ENCODE measurements at regions not wholly inside any gene's neighbourhood (a gene's known extent, or its start where the extent isn't known, plus 50 kb on each side); places are given as distances from the start of the nearest gene placed in this dataset.
"Not testable (repeated sequence)": the region's sequence is repeated elsewhere in the genome, so short reads cannot be mapped to it uniquely, and the experiment has no call there.

DNA sequence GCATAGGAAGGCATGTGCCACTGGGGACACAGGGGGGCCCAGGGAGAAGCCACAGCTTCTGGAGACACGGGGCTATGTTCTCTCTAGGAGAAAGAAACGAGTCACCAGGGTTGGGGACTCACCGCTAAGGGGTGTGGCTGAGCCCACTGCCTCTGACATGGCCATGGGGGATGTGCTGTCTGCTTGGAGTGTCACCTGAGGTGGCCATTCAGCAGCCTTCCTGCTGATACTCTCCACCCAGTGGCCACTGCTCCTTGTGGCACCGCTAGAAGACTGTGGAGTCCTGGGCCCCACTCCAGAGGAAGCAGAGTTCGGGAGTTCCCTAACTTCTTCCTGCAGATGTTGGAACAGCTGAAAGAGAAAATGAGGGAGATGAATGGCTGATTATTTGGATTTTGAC lies 91.2 kb upstream of the SLC45A1 start:
- Histone ChIP-seq H3K27me3 (ENCODE audit: insufficient read depth, low read length) (no peaks in the 10 kb centered on the region; the same call in 1 of the 2 replicates), H3K4me2 (ENCODE audit: low read length) (no peak overlapping the region), H3K4me3 (ENCODE audit: low read depth, low read length, poor library complexity, severe bottlenecking) (no peak overlapping the region), H3K36me3 (ENCODE audit: insufficient read depth, low read length) (no peaks in the 10 kb centered on the region; the same call in 1 of the 2 replicates), H2AFZ (ENCODE audit: low read length) (no peak overlapping the region), H3K27ac (ENCODE audit: low read depth, low read length, poor library complexity, severe bottlenecking) (no peak overlapping the region), H3K9ac (ENCODE audit: low read length) (no peak overlapping the region), H3K4me1 (ENCODE audit: insufficient read depth, low read length, severe bottlenecking) (no peaks in the 10 kb centered on the region), H3K9me2 (ENCODE audit: low read depth, low read length) (no peaks in the 10 kb centered on the region), H3F3A (ENCODE audit: insufficient read depth, low read length) (no peaks in the 10 kb centered on the region), H3K9me3 (ENCODE audit: low read length) (no peaks in the 10 kb centered on the region), H3K79me2 (ENCODE audit: insufficient read depth, low read length) (no peaks in the 10 kb centered on the region), H4K20me1 (ENCODE audit: insufficient read depth, low read length) (no peaks in the 10 kb centered on the region)
- TF ChIP-seq EZH2 (IDR thresholded peaks at IDR 0.05; ENCODE audit: borderline replicate concordance, low read length): no peak
- TF ChIP-seq, protein P1, sequence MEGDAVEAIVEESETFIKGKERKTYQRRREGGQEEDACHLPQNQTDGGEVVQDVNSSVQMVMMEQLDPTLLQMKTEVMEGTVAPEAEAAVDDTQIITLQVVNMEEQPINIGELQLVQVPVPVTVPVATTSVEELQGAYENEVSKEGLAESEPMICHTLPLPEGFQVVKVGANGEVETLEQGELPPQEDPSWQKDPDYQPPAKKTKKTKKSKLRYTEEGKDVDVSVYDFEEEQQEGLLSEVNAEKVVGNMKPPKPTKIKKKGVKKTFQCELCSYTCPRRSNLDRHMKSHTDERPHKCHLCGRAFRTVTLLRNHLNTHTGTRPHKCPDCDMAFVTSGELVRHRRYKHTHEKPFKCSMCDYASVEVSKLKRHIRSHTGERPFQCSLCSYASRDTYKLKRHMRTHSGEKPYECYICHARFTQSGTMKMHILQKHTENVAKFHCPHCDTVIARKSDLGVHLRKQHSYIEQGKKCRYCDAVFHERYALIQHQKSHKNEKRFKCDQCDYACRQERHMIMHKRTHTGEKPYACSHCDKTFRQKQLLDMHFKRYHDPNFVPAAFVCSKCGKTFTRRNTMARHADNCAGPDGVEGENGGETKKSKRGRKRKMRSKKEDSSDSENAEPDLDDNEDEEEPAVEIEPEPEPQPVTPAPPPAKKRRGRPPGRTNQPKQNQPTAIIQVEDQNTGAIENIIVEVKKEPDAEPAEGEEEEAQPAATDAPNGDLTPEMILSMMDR (IDR thresholded peaks at IDR 0.05; ENCODE audit: low read length): no peak

DNA sequence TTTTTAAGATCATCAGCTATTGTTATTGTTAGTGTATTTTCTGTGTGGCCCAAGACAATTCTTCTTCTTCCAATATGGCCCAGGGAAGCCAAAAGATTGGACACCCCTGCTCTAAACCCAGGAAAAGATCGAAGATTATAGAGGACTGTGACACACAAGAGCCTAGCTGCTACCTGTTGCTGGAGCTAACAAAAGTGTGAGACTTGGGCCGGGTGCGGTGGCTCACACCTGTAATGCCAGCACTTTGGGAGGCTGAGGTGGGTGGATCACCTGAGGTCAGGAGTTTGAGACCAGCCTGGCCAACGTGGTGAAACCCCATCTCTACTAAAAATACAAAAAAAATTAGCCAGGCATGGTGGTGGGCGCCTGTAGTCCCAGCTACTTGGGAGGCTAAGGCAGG lies 91.9 kb upstream of the SLC45A1 start:
- H4K20me1 ChIP-seq (ENCODE audit: insufficient read depth, low read length); H3K27me3 ChIP-seq (ENCODE audit: insufficient read depth, low read length); H2AFZ ChIP-seq (ENCODE audit: low read length); H3K27ac ChIP-seq (ENCODE audit: low read depth, low read length, poor library complexity, severe bottlenecking); H3K4me3 ChIP-seq (ENCODE audit: low read depth, low read length, poor library complexity, severe bottlenecking); H3K79me2 ChIP-seq (ENCODE audit: insufficient read depth, low read length); H3K9me3 ChIP-seq (ENCODE audit: low read length); H3F3A ChIP-seq (ENCODE audit: insufficient read depth, low read length); H3K4me2 ChIP-seq (ENCODE audit: low read length); H3K9me2 ChIP-seq (ENCODE audit: low read depth, low read length); H3K4me1 ChIP-seq (ENCODE audit: insufficient read depth, low read length, severe bottlenecking); H3K36me3 ChIP-seq (ENCODE audit: insufficient read depth, low read length); H3K9ac ChIP-seq (ENCODE audit: low read length): not testable (repeated sequence)

- TF ChIP-seq EZH2 (IDR thresholded peaks at IDR 0.05; ENCODE audit: borderline replicate concordance, low read length): no peak
- TF ChIP-seq, protein P1 (IDR thresholded peaks at IDR 0.05; ENCODE audit: low read length): no peak
- H3K79me2 ChIP-seq (ENCODE audit: insufficient read depth, low read length): no peaks in the 10 kb centered on the region
- no peaks in the 10 kb centered on the region; the same call in 1 of the 2 replicates for H3K36me3 ChIP-seq (ENCODE audit: insufficient read depth, low read length)
- H3K9ac ChIP-seq (ENCODE audit: low read length): no peak overlapping the region
- no peak overlapping the region for H3K4me2 ChIP-seq (ENCODE audit: low read length)
- no peak overlapping the region for H3K4me3 ChIP-seq (ENCODE audit: low read depth, low read length, poor library complexity, severe bottlenecking)
- H3K27ac ChIP-seq (ENCODE audit: low read depth, low read length, poor library complexity, severe bottlenecking): no peak overlapping the region
- no peaks in the 10 kb centered on the region for H3K9me2 ChIP-seq (ENCODE audit: low read depth, low read length)
- H3K27me3 ChIP-seq (ENCODE audit: insufficient read depth, low read length): no peaks in the 10 kb centered on the region; the same call in 1 of the 2 replicates
- no peak overlapping the region for H2AFZ ChIP-seq (ENCODE audit: low read length)
- no peaks in the 10 kb centered on the region for H3F3A ChIP-seq (ENCODE audit: insufficient read depth, low read length)
- H3K4me1 ChIP-seq (ENCODE audit: insufficient read depth, low read length, severe bottlenecking): no peaks in the 10 kb centered on the region
- H4K20me1 ChIP-seq (ENCODE audit: insufficient read depth, low read length): no peaks in the 10 kb centered on the region
- H3K9me3 ChIP-seq (ENCODE audit: low read length): no peaks in the 10 kb centered on the region
Measured at GRCh38 chr1:8223526-8223925, 94.4 kb upstream of the SLC45A1 start.

DNA sequence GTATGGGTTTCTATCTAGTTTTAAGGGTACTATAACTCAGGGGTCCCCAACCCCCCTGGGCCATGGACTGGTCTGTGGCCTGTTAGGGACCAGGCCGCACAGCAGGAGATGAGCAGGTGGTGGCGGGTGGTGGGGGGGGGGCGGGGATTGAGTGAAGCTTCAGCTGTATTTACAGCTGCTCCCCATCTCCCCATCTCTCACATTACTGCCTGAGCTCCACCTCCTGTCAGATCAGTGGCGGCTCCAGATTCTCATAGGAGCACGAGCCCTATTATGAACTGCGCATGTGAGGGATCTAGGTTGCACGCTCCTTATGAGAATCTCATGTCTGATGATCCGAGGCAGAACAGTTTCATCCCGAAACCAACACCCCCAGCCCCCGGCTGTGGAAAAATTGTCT lies 95.1 kb upstream of the SLC45A1 start:
- Histone ChIP-seq H2AFZ (ENCODE audit: low read length) (no peak overlapping the region), H3K27ac (ENCODE audit: low read depth, low read length, poor library complexity, severe bottlenecking) (no peak overlapping the region), H3K4me3 (ENCODE audit: low read depth, low read length, poor library complexity, severe bottlenecking) (no peak overlapping the region), H3K27me3 (ENCODE audit: insufficient read depth, low read length) (no peaks in the 10 kb centered on the region; the same call in 1 of the 2 replicates), H3K79me2 (ENCODE audit: insufficient read depth, low read length) (no peaks in the 10 kb centered on the region), H3K9me2 (ENCODE audit: low read depth, low read length) (no peaks in the 10 kb centered on the region), H3F3A (ENCODE audit: insufficient read depth, low read length) (no peaks in the 10 kb centered on the region), H3K36me3 (ENCODE audit: insufficient read depth, low read length) (no peaks in the 10 kb centered on the region), H3K4me2 (ENCODE audit: low read length) (no peak overlapping the region), H4K20me1 (ENCODE audit: insufficient read depth, low read length) (no peaks in the 10 kb centered on the region), H3K4me1 (ENCODE audit: insufficient read depth, low read length, severe bottlenecking) (no peaks in the 10 kb centered on the region), H3K9ac (ENCODE audit: low read length) (no peak overlapping the region), H3K9me3 (ENCODE audit: low read length) (no peaks in the 10 kb centered on the region)
- no peak for TF ChIP-seq EZH2 (IDR thresholded peaks at IDR 0.05; ENCODE audit: borderline replicate concordance, low read length)
- TF ChIP-seq, protein P1 (IDR thresholded peaks at IDR 0.05; ENCODE audit: low read length): no peak
